ENCODE measurements at regions not wholly inside any gene's neighbourhood (a gene's known extent, or its start where the extent isn't known, plus 50 kb on each side); places are given as distances from the start of the nearest gene placed in this dataset.

DNA sequence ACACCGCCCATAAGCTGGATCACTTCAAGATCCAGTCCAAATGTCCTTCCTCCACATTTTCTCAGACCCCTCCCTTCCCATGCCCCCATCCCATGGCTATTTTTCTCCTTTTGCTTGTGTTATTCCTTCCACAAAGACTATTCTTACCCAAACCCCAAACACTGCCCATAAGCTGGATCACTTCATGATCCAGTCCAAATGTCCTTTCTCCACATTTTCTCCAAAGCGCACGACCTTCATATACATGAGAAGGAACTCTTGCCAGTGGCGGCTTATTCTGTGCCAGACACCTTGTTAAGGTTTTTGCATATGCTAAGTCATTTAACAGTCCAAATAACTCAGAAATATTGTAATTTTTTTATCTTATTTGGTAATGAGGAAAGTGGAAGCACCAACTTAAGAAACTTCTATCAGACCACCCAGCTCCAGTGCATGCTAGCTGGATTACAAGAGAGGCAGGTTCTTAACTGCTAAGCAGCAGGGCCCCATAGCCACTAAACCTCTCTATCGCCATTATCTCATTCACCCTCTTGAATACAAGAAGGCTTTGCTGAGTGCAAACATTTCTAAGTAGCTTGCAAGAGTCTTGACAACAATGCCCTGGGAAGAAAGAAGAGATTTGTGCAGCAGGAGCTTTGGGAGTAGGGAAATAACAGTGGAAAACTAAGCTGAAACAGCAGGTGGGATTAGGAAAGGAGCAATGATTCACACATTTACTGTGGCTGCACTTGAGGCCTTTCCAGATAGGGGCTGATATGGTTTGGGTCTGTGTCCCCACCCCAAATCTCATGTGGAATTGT lies 428.2 kb upstream of the MAF start:
- H3K27me3 Mint-ChIP-seq (ENCODE audit: low read depth in 2 of 2), result peaks cover under 1 to 7% of the 10 kb centered on the region in 2 donors
- H3K27me3 ChIP-seq (ENCODE audit: control insufficient read depth, insufficient read depth, low read length), result no peaks in the 10 kb centered on the region
- H3K27ac Mint-ChIP-seq, result peak overlapping the region in 1 of 2 donors; percentile 30
- no peak overlapping the region for H3K4me3 Mint-ChIP-seq
- DNase-seq (no peak), ATAC-seq (no peak)
- no peaks in the 10 kb centered on the region for H3K36me3 Mint-ChIP-seq
- TF ChIP-seq CTCF (IDR thresholded peaks at IDR 0.05), result no peak
- H3K27ac ChIP-seq (ENCODE audit: low read length), result no peak overlapping the region
- H3K9me3 ChIP-seq (ENCODE audit: control insufficient read depth, insufficient read depth, low read length), result no peaks in the 10 kb centered on the region
- peaks cover 17 to 19% of the 10 kb centered on the region in 2 donors for H3K4me1 Mint-ChIP-seq
- H3K36me3 ChIP-seq (ENCODE audit: control insufficient read depth, insufficient read depth, low read length), result no peaks in the 10 kb centered on the region
- H3K4me1 ChIP-seq (ENCODE audit: control insufficient read depth, insufficient read depth, low read length), result peaks cover 7% of the 10 kb centered on the region
- no peak overlapping the region for H3K4me3 ChIP-seq (ENCODE audit: low read length)
- intact Hi-C loops (cut with micrococcal nuclease), result no loop called here
- no peaks in the 10 kb centered on the region for H3K9me3 Mint-ChIP-seq
- WGBS (ENCODE audit: insufficient coverage), result 90% methylated on average over 5 of the region's 5 CpGs

GRCh38 chr16:80027007-80027965 lies 426.7 kb upstream of the MAF start:
- 21% methylated on average over 19 of the region's 20 CpGs for WGBS (ENCODE audit: insufficient coverage)
- Histone ChIP-seq H3K9me3 (ENCODE audit: control insufficient read depth, insufficient read depth, low read length) (no peaks in the 10 kb centered on the region), H3K4me3 (ENCODE audit: low read length) (no peak overlapping the region), H3K4me1 (ENCODE audit: control insufficient read depth, insufficient read depth, low read length) (peaks cover 9% of the 10 kb centered on the region), H3K27me3 (ENCODE audit: control insufficient read depth, insufficient read depth, low read length) (no peaks in the 10 kb centered on the region), H3K27ac (ENCODE audit: low read length) (peak overlapping the region; percentile 16), H3K36me3 (ENCODE audit: control insufficient read depth, insufficient read depth, low read length) (no peaks in the 10 kb centered on the region)
- DNase-seq, result peak; percentile 34 to 54
- Mint-ChIP-seq H3K27ac (peak overlapping the region; percentile 82 to 86), H3K27me3 (ENCODE audit: low read depth in 2 of 2) (peaks cover 0 to 3% of the 10 kb centered on the region in 2 donors), H3K9me3 (no peaks in the 10 kb centered on the region), H3K4me3 (peak overlapping the region; percentile 80), H3K36me3 (no peaks in the 10 kb centered on the region), H3K4me1 (peaks cover 17 to 19% of the 10 kb centered on the region in 2 donors)
- ATAC-seq, result peak; percentile 84 to 96 (median 92)
- no peak for TF ChIP-seq CTCF (IDR thresholded peaks at IDR 0.05)
- intact Hi-C loops (cut with micrococcal nuclease), result no loop called here

GRCh38 chr16:80025236-80025635 lies 424.7 kb upstream of the MAF start:
- no peaks in the 10 kb centered on the region for H3K36me3 ChIP-seq (ENCODE audit: control insufficient read depth, insufficient read depth, low read length)
- H3K9me3 ChIP-seq (ENCODE audit: control insufficient read depth, insufficient read depth, low read length), result no peaks in the 10 kb centered on the region
- Mint-ChIP-seq H3K36me3 (no peaks in the 10 kb centered on the region), H3K27me3 (ENCODE audit: low read depth in 2 of 2) (peaks cover 0 to 3% of the 10 kb centered on the region in 2 donors), H3K9me3 (no peaks in the 10 kb centered on the region), H3K4me1 (peaks cover 17 to 19% of the 10 kb centered on the region in 2 donors), H3K4me3 (no peak overlapping the region), H3K27ac (no peak overlapping the region)
- H3K27ac ChIP-seq (ENCODE audit: low read length), result no peak overlapping the region
- H3K4me1 ChIP-seq (ENCODE audit: control insufficient read depth, insufficient read depth, low read length), result peaks cover 9% of the 10 kb centered on the region
- no peak overlapping the region for H3K4me3 ChIP-seq (ENCODE audit: low read length)
- intact Hi-C loops (cut with micrococcal nuclease), result no loop called here
- DNase-seq (no peak), ATAC-seq (no peak)
- WGBS (ENCODE audit: insufficient coverage), result 90% methylated on average over 4 of the region's 4 CpGs
- no peaks in the 10 kb centered on the region for H3K27me3 ChIP-seq (ENCODE audit: control insufficient read depth, insufficient read depth, low read length)
- TF ChIP-seq CTCF (IDR thresholded peaks at IDR 0.05), result no peak
